IPS-11a (cell line): ENCODE measurements at regions not wholly inside any gene's neighbourhood (a gene's known extent, or its start where the extent isn't known, plus 50 kb on each side); places are given as distances from the start of the nearest gene placed in this dataset.
"Not testable (repeated sequence)": the region's sequence is repeated elsewhere in the genome, so short reads cannot be mapped to it uniquely, and the experiment has no call there.

Source experiments
- H3K4me3 ChIP-seq: one replicate; pipeline ENCODE4 v1.5.1; 2013; ENCODE audit warnings: low read depth, low read length, control low read depth

- H3K4me3 ChIP-seq = no peak overlapping the region
These were observed 94.0 kb upstream of the ABCA1 start for GRCh38 chr9:105021917-105022316.

- not testable (repeated sequence) for H3K4me3 ChIP-seq
These were observed 94.6 kb upstream of the ABCA1 start for GRCh38 chr9:105022545-105022944.

DNA sequence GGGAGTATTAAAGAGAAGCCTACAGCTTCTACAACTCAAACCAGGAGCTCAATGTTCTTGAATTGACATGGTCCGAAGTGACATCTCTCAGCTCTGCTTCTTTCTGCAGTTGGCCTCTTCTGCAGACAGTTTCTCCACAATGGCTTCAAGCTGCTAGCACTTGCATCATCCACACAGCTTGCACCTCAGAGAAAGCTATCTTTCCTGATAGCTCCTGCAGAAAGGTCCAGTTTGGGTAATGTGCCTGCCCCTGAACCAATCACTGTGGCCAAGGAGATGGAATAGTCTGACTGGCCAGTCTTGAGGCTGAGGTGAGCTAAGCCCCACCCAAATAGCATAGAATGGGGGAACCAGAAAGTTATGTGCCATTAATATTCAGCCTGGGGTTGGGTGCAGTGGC is 95.8 kb upstream of the ABCA1 start:
- H3K4me3 ChIP-seq = no peak overlapping the region

- H3K4me3 ChIP-seq = no peak overlapping the region
These were observed 96.6 kb upstream of the ABCA1 start for GRCh38 chr9:105024529-105024928.

DNA sequence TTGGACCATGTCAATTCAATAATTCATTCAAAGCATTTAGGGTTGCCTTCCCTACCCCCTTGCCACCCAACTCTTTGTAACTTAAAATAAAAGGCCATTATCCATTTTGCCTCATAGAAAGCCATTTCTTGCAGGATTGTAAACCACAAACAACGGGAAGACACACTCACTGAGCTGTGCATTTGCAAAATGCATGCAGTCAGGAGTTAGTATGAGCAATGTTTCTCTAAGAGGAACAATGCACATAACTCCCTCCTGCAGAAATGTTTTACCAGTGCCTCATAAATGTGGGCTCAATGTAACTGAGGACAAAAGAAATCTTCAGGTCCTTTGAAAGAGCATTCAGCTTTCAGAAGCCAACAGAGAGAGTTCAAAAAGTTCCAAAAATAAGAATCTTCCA is 98.5 kb upstream of the ABCA1 start:
- no peak overlapping the region for H3K4me3 ChIP-seq

DNA sequence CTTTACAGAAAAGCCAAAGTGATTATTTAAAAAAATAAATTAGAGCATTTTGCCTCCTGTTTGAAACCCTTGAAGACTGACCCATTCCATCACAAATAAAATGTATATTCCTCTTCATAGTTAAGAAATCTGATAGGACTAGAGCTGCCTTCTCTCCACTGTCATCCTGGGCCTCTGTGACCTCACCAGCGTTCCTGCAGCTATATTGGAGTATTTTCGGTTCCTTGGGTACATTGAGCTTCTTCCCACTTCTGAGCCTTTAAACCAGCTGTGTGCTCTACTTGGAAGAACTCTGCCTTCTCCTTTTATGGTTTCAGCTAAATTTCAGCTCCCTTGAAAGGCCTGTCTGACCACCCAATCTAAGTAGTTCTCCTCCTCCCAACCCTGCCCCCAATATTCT is 99.1 kb upstream of the ABCA1 start:
- H3K4me3 ChIP-seq = no peak overlapping the region

- no peak overlapping the region for H3K4me3 ChIP-seq
These were observed 102.3 kb upstream of the ABCA1 start for GRCh38 chr9:105030285-105030684.

- no peak overlapping the region for H3K4me3 ChIP-seq
These were observed 109.2 kb upstream of the ABCA1 start for GRCh38 chr9:105037139-105037538.

DNA sequence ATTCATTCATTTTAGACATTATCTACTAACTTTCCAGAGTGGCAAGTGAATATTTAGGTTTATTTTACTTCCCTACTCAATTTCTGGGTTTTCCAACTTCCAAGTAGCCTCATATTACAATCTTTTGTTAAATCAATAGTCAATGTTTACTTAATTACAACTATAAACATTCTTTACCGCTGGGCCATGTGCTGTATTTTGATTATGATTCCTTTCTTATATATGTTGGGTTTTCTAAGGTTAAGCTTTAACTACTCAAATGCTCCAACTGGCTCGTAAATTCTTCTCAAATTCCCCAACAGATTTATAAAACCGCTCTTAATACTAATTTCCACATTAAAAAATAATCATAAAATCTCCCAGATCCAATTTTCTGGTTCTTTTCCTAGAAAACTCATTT is 110.1 kb upstream of the ABCA1 start:
- no peak overlapping the region for H3K4me3 ChIP-seq

DNA sequence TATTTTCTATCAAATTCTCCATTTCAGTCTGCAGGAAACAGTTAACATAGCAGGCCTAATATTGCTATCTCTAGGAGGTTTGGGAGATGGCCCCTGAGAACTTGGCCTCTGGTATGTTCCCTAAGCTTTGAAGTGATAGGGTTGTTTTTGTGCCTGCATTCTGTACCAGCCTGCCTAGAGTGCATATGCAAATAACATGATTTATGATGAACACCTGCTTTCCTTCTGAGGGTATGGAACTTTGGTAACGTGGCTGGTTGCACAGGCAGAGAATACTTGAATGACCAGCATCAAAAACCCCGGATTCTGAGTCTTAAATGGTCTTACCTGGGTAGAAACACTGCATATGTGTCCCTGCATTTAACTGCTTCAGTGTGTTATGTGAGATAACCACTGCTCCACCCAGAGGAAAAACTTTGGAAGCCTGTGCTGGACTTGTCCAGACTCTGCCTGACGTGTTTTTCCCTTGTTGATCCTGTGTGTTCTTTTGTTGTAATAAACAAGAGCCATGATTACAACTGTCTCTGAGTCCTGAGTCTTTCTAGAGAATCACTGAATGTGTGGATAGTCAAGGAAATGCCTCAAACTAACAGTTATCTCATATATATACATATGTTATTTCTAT is 111.3 kb upstream of the ABCA1 start:
- H3K4me3 ChIP-seq = no peak overlapping the region

DNA sequence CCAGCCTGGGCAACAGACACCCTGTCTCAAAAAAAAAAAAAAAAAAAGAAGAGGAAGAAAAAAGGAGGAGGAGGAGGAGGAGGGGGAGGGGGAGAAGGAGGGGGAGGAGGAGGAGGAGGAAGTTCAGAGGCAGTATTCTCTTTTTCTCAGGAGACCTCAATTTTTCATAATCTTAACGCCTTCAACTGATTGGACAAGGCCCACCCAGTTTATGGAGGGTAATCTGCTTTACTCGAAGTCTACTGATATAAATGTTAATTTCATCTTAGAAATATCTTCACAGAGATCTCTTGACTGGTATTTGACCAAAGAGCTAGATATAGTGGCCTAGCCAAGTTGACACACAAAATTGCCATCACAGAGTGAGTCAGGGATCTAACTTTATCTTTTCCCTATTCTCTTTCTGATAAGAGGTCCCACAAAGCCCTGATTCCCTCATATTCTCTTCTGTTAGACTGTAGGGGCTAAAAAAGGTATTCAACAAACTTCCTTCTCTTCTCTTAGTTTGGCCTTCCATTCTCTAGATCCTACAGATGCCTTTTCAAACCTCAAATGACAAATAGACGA is 115.5 kb upstream of the ABCA1 start:
- H3K4me3 ChIP-seq = no peak overlapping the region

DNA sequence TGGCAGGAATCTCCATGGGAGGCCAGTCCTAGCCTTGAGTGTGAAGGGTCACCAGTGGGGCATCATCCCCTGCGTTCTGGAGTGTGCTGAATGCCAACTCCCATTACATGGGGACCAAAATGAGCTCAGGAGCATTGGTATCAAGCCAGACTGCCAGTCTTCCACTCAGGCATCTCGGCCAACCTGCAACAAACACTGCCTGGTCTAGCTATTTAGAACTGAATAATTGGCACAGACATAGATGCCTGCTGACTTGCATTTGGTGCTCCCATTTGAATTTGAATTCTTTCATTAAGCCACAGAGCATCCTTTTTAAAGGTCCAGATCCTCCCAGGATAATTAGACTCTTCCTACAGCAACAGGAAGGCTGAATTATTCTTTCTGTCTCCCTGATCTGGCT is 116.6 kb upstream of the ABCA1 start:
- H3K4me3 ChIP-seq = no peak overlapping the region

DNA sequence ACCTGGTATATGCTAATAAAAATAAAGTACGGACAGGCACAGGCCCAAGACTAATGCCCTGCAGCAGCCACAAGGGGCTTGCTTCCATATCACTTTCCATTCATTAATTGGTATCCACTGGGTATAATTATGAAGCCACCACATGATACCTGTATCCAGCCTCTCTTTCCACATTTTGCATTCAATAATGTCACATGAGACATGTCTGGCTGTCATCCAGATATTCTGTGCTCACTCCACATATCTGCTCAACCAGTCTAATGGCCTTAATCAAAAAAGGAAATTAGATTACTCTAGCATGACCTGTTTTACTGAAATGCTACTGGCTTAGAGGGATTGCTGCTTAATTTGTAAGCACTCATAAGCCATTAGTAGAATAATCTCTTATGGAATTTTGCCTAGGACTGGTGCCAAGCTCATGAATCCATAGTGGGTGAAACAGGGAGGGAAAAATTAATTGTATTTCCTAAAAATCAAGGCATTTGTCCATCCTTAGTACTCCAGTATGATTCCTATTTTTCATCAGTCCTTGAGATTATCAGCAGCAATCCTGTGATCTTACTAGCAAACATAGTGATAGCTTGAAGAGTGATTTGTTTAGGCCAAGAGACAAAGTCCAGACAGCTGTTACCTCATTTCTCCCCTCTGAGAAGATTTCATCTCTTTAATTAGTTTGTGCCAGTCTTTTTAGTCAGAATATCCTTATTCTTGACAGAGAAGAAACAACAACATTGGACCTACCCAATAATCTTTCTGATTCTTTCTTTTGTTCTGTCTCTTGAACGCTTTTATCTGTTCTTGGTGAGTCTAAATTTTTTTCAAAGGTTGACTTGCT is 119.2 kb upstream of the ABCA1 start:
- H3K4me3 ChIP-seq = no peak overlapping the region

DNA sequence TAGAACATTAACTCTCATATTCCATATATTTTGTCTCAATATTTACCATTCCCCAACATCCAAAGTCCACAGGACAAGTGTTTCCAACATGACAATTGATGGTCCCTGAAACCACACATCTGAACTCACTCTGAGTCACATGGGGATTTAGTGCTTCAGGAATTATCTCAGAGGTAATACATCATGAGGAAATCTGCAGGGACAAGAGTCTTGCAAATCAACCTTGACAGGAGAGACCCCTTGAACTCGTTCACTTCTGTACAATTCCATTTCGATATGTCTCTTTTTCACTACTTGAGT is 119.7 kb upstream of the ABCA1 start:
- H3K4me3 ChIP-seq = no peak overlapping the region

GRCh38 chr9:105048331-105048730 is 120.4 kb upstream of the ABCA1 start:
- H3K4me3 ChIP-seq = no peak overlapping the region

GRCh38 chr9:105050296-105050695 is 122.3 kb upstream of the ABCA1 start:
- no peak overlapping the region for H3K4me3 ChIP-seq

DNA sequence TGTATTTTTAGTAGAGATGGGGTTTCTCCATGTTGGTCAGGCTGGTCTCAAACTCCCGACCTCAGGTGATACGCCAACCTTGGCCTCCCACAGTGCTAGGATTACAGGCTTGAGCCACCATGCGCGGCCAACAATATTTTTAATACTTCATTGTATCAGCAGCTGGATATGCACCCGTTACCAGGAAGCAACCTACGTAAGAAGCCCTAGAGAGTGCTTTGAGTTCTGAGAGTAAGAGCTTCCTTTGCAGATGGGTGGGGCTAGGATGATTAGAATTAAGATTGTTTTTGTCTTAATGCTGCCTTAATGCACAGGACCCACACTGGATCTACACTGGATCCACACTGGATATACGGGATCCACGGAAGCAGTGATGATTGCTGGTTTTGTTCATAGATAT is 123.9 kb upstream of the ABCA1 start:
- H3K4me3 ChIP-seq = no peak overlapping the region

- no peak overlapping the region for H3K4me3 ChIP-seq
These were observed 124.4 kb upstream of the ABCA1 start for GRCh38 chr9:105052346-105052745.

DNA sequence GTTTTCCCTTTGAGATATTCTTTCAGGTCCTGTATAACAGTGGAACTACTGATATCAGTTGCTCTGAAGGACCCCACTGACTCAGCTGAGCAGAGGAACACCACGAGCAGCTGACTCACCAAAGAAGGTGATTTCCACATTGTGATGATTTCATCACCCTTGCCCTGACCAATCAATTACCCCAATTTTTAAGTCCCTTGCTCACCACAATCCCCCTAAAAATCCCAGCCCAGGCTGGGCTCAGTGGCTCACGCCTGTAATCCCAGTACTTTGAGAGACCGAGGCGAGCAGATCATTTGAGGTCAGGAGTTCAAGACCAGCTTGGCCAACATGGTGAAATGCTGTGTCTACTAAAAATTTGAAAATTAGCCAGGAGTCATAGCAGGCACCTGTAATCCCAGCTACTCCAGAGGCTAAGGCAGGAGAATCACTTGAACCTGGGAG is 125.3 kb upstream of the ABCA1 start:
- H3K4me3 ChIP-seq = no peak overlapping the region

DNA sequence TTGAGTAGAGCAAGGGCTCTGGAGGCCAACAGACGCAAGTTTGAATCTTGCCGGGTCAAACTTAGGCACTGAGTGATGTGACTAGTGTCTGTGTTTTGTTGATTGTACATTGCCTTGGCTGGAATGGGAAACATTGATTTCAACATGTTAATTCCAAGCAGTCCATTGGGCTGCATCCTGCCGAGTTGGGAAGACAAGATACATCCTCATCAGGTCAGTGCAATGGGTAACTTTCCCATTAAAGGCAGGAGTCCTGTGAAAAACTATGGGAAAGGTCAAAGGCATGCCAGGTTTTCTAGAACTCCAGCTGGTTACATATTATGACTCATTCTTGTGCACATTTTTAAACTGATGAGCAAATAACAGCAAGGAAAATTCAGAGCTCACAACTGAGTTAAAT is 126.5 kb upstream of the ABCA1 start:
- no peak overlapping the region for H3K4me3 ChIP-seq

DNA sequence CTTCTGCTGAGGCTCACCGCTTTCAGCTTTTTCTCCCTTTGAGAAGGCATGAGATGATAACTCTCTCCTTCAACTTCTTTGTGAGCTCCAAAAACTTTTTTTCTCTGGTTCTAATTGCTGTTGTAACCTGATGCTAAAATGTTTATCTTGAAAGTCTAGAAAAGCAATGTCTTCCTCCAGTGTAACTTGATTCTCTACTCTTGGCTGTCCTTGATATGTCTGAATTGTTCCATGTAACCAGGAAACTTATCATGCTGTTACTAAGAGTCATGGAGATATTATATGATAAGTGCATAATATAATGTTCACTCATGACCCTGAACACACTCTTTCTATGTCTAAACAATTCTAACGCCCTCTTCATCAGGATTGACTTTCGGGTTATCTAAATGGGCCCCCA is 128.0 kb upstream of the ABCA1 start:
- no peak overlapping the region for H3K4me3 ChIP-seq

- no peak overlapping the region for H3K4me3 ChIP-seq
These were observed 129.6 kb upstream of the ABCA1 start for GRCh38 chr9:105057551-105057950.

GRCh38 chr9:105059252-105059651 is 131.3 kb upstream of the ABCA1 start:
- no peak overlapping the region for H3K4me3 ChIP-seq
